ENCODE measurements at regions not wholly inside any gene's neighbourhood (a gene's known extent, or its start where the extent isn't known, plus 50 kb on each side); places are given as distances from the start of the nearest gene placed in this dataset.

DNA sequence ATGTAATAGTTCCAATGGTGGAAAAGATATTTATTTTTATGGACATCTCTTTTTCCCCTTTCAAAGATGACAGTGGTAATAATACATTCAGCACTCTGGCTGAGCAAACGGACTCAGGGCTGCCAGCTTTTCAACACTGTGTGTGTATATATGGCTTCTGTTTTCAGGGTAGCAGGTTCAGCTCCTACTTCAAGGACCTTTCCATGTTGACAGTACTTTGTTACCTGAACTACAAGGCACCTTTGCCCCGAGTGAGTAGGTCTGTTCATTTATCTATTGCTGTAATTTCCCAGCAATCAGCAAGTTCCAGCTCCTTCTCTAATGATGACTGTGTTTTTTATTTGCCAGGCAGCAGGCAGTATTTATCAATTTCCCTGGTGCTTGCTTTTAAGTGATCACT lies 387.4 kb upstream of the KIF2A start:
- no peak overlapping the region for H3K4me3 ChIP-seq (ENCODE audit: low read depth, low read length)
- TF ChIP-seq, protein P1, sequence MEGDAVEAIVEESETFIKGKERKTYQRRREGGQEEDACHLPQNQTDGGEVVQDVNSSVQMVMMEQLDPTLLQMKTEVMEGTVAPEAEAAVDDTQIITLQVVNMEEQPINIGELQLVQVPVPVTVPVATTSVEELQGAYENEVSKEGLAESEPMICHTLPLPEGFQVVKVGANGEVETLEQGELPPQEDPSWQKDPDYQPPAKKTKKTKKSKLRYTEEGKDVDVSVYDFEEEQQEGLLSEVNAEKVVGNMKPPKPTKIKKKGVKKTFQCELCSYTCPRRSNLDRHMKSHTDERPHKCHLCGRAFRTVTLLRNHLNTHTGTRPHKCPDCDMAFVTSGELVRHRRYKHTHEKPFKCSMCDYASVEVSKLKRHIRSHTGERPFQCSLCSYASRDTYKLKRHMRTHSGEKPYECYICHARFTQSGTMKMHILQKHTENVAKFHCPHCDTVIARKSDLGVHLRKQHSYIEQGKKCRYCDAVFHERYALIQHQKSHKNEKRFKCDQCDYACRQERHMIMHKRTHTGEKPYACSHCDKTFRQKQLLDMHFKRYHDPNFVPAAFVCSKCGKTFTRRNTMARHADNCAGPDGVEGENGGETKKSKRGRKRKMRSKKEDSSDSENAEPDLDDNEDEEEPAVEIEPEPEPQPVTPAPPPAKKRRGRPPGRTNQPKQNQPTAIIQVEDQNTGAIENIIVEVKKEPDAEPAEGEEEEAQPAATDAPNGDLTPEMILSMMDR (IDR thresholded peaks at IDR 0.05; ENCODE audit: low read depth, low read length), result no peak

DNA sequence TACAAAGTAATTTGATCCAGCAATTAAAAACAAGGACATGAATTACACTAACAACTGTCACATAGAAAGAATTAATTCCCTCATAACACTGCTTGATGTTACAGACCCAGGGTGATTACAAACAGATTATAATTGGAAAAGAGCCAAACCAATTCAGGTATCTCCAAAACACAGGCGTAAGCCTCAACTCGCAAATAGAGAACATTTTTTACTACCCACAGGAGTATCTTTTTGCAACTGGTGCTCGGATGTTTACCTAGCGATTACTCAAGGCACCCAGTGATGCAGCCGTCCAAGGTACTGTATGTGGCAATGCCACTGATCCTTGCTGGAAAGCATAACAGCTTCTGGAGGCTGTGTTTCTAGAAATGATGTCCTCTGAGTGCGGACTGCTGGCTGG lies 386.1 kb upstream of the KIF2A start:
- TF ChIP-seq, protein P1 (IDR thresholded peaks at IDR 0.05; ENCODE audit: low read depth, low read length), result no peak
- H3K4me3 ChIP-seq (ENCODE audit: low read depth, low read length), result no peak overlapping the region

GRCh38 chr5:61924251-61924650 lies 381.8 kb upstream of the KIF2A start:
- TF ChIP-seq, protein P1 (IDR thresholded peaks at IDR 0.05; ENCODE audit: low read depth, low read length), result no peak
- no peak overlapping the region for H3K4me3 ChIP-seq (ENCODE audit: low read depth, low read length)

DNA sequence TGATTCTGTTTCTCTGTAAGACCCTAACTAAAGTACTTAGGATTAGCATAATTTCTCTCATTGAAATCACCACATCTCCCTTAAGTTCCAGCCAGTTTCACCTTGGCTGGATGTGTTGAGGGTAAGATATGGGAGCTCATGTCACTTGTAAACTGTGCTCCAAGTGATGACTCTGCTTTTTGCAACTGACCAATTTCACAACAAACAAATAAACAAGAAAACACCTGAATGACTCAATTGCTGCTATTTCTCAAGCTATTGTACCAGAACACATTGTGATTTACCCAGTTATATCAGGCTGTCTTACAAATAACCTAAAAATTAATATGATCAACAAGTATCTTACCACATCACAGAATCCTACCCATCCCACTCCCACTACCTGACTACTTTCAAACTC lies 379.1 kb upstream of the KIF2A start:
- H3K4me3 ChIP-seq (ENCODE audit: low read depth, low read length), result no peak overlapping the region
- TF ChIP-seq, protein P1 (IDR thresholded peaks at IDR 0.05; ENCODE audit: low read depth, low read length), result no peak

- TF ChIP-seq, protein P1 (IDR thresholded peaks at IDR 0.05; ENCODE audit: low read depth, low read length), result no peak
Observed at GRCh38 chr5:61931236-61931635, 374.8 kb upstream of the KIF2A start.

DNA sequence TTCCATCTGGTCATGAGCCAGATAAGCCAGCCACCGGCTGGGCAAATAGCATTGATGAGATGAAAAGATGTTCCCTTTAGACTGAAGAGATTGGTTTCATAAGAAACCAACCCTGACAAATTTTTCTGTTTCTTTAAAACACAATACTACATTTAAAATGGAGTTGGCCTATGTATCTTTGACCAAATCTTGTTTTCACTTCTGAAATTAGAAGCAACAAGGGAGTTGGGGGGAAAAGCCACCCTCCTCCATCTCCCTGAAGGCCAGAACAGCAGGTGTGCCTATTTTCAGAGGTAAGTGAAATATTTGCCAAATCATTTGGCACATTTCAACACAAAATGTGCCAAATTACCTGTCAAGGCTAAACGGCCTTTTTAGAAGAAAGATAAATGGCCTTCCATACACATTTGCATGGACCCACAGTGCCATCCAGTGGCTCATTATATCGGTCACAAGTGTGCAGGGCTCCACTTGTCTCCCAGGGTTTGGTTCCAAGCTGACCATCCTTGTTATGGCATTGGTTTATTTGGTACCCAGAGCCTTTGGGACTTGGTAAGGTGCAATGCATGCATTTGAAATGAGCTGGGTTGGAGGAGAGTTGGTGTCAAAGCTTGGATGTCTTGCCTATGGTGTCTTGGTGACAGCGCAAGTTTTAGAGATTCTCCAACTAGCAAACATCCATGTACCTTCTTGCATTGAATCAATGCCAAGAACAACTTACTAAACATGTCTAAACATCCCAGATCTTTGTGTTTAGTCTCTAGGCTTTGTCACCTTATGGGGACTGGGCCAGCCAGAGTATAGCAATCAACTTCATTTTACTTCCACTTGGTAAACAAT lies 372.0 kb upstream of the KIF2A start:
- no peak overlapping the region for H3K4me3 ChIP-seq (ENCODE audit: low read depth, low read length)
- TF ChIP-seq, protein P1 (IDR thresholded peaks at IDR 0.05; ENCODE audit: low read depth, low read length), result no peak

More at GRCh38 chr5:61931236-61931635, 374.8 kb upstream of the KIF2A start:
- no peak overlapping the region for H3K4me3 ChIP-seq (ENCODE audit: low read depth, low read length)

- TF ChIP-seq, protein P1 (IDR thresholded peaks at IDR 0.05; ENCODE audit: low read depth, low read length), result no peak
- H3K4me3 ChIP-seq (ENCODE audit: low read depth, low read length), result no peak overlapping the region
Observed at GRCh38 chr5:61941637-61942036, 364.4 kb upstream of the KIF2A start.

Data from WI38 (cell line).